ENCODE measurements at regions not wholly inside any gene's neighbourhood (a gene's known extent, or its start where the extent isn't known, plus 50 kb on each side); places are given as distances from the start of the nearest gene placed in this dataset.

- no peak for TF ChIP-seq FOXP2 (optimal IDR thresholded peaks at IDR 0.05; ENCODE audit: borderline replicate concordance, extremely low read depth, extremely low read length, insufficient read depth)
- TF ChIP-seq REST (IDR thresholded peaks at IDR 0.05; ENCODE audit: insufficient read depth in 1 of 2, low read depth in 2 of 2, low read length in 2 of 2), result no peak
- TF ChIP-seq POLR2AphosphoS5 (IDR thresholded peaks at IDR 0.05; ENCODE audit: low read depth, low read length), result no peak
- no peak for TF ChIP-seq SIN3A (IDR thresholded peaks at IDR 0.05; ENCODE audit: borderline replicate concordance, insufficient read depth, low read length)
- TF ChIP-seq TAF1 (IDR thresholded peaks at IDR 0.05; ENCODE audit: borderline replicate concordance, insufficient read depth, low read length), result no peak
Measured at GRCh38 chr17:72587156-72587555, 466.3 kb downstream of the SOX9 start.

GRCh38 chr17:72587773-72588511 is 467.1 kb downstream of the SOX9 start:
- TF ChIP-seq REST (IDR thresholded peaks at IDR 0.05; ENCODE audit: insufficient read depth in 1 of 2, low read depth in 2 of 2, low read length in 2 of 2), result no peak

GRCh38 chr17:72588561-72588960 is 467.7 kb downstream of the SOX9 start:
- TF ChIP-seq TAF1 (IDR thresholded peaks at IDR 0.05; ENCODE audit: borderline replicate concordance, insufficient read depth, low read length) (no peak), SIN3A (IDR thresholded peaks at IDR 0.05; ENCODE audit: borderline replicate concordance, insufficient read depth, low read length) (no peak), REST (IDR thresholded peaks at IDR 0.05; ENCODE audit: insufficient read depth in 1 of 2, low read depth in 2 of 2, low read length in 2 of 2) (no peak), POLR2AphosphoS5 (IDR thresholded peaks at IDR 0.05; ENCODE audit: low read depth, low read length) (no peak), FOXP2 (optimal IDR thresholded peaks at IDR 0.05; ENCODE audit: borderline replicate concordance, extremely low read depth, extremely low read length, insufficient read depth) (no peak)

- no peak for TF ChIP-seq TAF1 (IDR thresholded peaks at IDR 0.05; ENCODE audit: borderline replicate concordance, insufficient read depth, low read length)
- TF ChIP-seq SIN3A (IDR thresholded peaks at IDR 0.05; ENCODE audit: borderline replicate concordance, insufficient read depth, low read length), result no peak
- TF ChIP-seq REST (IDR thresholded peaks at IDR 0.05; ENCODE audit: insufficient read depth in 1 of 2, low read depth in 2 of 2, low read length in 2 of 2), result no peak
- no peak for TF ChIP-seq FOXP2 (optimal IDR thresholded peaks at IDR 0.05; ENCODE audit: borderline replicate concordance, extremely low read depth, extremely low read length, insufficient read depth)
- no peak for TF ChIP-seq POLR2AphosphoS5 (IDR thresholded peaks at IDR 0.05; ENCODE audit: low read depth, low read length)
Measured at GRCh38 chr17:72588961-72589360, 468.1 kb downstream of the SOX9 start.

GRCh38 chr17:72590382-72590781 is 469.6 kb downstream of the SOX9 start:
- TF ChIP-seq SIN3A (IDR thresholded peaks at IDR 0.05; ENCODE audit: borderline replicate concordance, insufficient read depth, low read length), result no peak
- no peak for TF ChIP-seq POLR2AphosphoS5 (IDR thresholded peaks at IDR 0.05; ENCODE audit: low read depth, low read length)

Measured in PFSK-1 (cell line).